C4-2B (cell line): ENCODE measurements at regions not wholly inside any gene's neighbourhood (a gene's known extent, or its start where the extent isn't known, plus 50 kb on each side); places are given as distances from the start of the nearest gene placed in this dataset.
"Not testable (repeated sequence)": the region's sequence is repeated elsewhere in the genome, so short reads cannot be mapped to it uniquely, and the experiment has no call there.

Source experiments
- H3K27ac ChIP-seq: fragments of 450-650 bp; 2 replicates; pipeline ENCODE4 v1.5.1; 2017
- ZFX ChIP-seq: fragments of 450-650 bp; IDR thresholded peaks from 2 replicates; pipeline ENCODE4 v1.6.1; 2017
- TF ChIP-seq, protein P1 (sequence below): fragments of 450-650 bp; conservative IDR thresholded peaks from 2 replicates; pipeline ENCODE4 v1.5.1; 2017; ENCODE audit warnings: mild to moderate bottlenecking

DNA sequence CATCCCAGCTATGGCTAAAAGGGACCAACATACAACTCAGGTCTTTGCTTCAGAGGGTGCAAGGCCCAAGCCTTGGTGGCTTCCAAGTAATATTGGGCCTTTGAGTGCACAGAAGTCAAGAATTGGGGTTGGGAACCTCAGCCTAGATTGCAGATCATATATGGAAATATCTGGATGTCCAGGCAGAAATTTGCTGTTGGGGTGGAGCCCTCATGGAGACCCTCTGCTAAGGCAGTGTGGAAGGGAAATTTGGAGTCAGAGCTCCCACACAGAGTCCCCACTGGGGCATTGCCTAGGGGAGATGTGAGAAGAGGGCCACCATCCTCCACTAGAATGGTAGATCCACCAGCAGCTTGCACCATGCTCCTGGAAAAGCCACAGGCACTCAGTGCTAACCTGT lies 123.5 kb downstream of the PRL start:
- H3K27ac ChIP-seq: no peak overlapping the region
- no peak for TF ChIP-seq ZFX
- TF ChIP-seq, protein P1, sequence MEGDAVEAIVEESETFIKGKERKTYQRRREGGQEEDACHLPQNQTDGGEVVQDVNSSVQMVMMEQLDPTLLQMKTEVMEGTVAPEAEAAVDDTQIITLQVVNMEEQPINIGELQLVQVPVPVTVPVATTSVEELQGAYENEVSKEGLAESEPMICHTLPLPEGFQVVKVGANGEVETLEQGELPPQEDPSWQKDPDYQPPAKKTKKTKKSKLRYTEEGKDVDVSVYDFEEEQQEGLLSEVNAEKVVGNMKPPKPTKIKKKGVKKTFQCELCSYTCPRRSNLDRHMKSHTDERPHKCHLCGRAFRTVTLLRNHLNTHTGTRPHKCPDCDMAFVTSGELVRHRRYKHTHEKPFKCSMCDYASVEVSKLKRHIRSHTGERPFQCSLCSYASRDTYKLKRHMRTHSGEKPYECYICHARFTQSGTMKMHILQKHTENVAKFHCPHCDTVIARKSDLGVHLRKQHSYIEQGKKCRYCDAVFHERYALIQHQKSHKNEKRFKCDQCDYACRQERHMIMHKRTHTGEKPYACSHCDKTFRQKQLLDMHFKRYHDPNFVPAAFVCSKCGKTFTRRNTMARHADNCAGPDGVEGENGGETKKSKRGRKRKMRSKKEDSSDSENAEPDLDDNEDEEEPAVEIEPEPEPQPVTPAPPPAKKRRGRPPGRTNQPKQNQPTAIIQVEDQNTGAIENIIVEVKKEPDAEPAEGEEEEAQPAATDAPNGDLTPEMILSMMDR: no peak

DNA sequence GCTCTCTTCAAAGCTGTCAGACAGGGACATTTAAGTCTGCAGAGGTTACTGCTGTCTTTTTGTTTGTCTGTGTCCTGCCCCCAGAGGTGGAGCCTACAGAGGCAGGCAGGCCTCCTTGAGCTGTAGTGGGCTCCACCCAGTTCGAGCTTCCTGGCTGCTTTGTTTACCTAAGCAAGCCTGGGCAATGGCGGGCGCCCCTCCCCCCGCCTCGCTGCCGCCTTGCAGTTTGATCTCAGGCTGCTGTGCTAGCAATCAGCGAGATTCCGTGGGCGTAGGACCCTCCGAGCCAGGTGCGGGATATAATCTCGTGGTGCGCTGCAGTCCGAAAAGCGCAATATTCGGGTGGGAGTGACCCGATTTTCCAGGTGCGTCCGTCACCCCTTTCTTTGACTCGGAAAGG lies 116.6 kb downstream of the PRL start:
- H3K27ac ChIP-seq: not testable (repeated sequence)

DNA sequence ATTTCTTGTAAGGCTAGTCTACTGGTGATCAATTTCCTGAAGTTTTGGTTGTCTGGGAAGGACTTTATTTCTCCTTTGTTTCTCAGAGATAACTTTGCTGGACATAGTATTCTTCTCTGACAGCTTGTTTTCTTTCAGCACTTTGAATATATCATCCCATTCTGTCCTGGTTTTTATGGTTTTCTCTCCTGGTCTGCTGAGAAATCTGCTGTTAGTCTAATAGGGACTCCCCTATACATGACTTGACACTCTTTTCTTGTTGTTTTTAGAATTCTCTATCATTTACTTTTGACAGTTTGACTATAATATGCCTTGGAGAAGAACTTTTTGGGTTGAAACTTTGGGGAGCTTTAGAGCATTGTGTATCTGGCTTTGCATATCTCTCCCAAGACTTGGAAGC lies 112.5 kb downstream of the PRL start:
- H3K27ac ChIP-seq: no peak overlapping the region
- TF ChIP-seq, protein P1: no peak
- TF ChIP-seq ZFX: no peak

DNA sequence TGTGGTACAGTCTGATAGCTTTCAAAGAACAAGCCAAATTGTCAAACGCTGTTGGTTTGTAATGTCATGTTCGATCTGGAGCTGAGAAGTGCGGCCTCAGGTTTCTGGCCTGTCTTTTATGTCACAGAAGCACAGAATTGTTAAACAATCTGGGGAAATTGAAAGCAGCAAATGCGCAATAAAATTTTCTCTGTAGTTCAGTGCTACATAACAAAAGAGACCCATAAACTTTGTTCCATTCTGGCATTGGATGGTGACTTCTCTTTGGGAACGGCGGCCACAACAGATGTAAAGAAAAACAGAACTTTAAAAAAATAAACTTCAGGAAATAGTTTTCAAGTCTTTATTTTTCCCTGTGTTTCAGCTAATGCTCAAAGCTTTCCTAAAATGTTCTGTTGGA lies 106.9 kb downstream of the PRL start:
- TF ChIP-seq, protein P1: no peak
- TF ChIP-seq ZFX: no peak

DNA sequence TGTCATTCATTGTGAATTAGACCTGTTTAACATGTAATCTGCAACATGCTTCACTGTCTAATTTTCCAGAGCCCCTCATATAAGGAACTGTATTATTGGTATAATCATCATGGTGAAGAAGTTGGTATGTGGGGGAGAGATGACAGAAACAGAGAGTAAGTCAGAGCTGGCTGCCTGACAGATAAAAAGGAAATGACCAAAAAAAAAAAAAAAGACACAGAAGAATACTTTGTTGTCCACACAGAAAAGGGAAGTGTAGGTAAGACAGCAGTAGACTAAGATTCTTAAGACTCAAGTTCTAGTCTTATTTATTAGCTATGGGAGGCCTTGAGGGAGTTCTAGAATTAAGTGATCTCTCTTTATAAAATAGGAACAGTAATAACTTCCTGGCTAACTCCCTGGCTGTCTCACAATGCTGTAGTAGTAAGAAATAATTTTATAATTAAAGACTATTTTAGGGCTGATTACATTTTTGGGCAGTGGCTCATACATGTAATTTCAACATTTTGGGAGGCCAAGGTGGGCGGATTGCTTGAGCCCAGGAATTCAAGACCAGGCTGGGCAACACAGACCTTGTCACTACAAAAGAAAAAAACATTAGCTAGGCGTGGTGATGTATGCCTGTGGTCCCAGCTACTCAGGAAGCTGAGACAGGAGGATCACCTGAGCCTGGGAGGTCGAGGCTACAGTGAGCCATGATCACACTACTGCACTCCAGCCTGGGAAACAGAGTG lies 102.5 kb downstream of the PRL start:
- TF ChIP-seq, protein P1: no peak
- no peak for TF ChIP-seq ZFX
- no peak overlapping the region for H3K27ac ChIP-seq

More for the DNA sequence above, 106.9 kb downstream of the PRL start:
- H3K27ac ChIP-seq: no peak overlapping the region

DNA sequence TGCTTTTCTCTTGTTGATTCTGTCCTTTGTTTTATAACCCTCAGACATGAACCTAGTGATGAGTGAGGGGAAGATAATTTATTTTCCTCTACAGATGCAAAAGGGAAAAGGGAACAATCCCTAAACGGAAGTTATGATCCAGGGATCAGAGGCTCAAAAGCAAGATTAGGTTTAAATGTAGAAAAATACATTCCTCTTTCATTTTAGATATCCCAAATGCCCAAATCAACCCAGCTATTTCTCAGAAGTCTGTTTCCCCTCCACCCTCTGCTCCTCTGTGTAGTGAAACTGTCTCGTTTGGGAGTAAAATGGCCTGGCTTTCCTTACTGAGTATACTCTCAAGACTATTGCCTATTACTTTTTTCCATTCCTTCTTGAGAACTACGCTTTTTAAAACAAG lies 97.1 kb downstream of the PRL start:
- TF ChIP-seq, protein P1: no peak
- TF ChIP-seq ZFX: no peak
- H3K27ac ChIP-seq: no peak overlapping the region

DNA sequence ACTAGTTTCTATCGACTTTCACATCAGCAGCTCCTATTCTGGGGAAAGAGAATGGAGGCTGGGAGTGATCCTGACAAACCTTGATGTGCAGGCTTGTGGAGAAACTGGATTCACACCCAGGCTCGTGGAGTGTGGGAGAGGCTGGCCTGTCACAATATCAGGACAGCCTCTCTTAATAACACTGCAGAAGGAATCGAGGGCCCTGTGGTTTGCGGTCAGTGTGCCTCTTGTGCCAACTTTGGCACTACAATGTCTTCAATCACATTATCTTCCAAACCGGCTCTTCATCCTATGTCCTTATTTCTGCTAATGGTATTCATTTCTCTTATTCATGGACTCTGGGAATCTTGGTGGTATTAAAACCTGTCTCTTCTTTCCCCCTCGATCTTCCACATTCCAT lies 92.7 kb downstream of the PRL start:
- no peak for TF ChIP-seq ZFX
- no peak overlapping the region for H3K27ac ChIP-seq

DNA sequence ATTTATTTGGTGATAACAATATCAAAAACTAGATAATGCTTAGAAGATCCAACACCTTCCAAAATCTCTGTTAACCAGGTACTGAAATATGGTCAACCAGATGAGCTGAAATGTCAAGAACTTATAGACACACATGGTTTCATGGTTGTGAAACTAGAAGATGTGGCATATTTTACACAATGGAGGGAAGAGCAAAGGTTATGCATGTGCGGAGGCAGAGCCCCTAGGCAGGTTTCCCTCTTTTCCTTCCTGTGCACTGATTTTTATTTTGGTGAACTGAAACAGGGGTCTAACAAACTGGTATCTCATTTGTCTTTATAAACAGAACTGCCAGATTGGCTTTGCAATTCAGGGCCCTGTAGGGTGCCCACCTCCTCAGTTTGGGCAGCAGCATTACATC lies 91.6 kb downstream of the PRL start:
- no peak overlapping the region for H3K27ac ChIP-seq
- TF ChIP-seq, protein P1: no peak
- TF ChIP-seq ZFX: no peak
